NCI-H1694 treated with DMSO at 0.1 percent for 48 hours (cell line): ENCODE measurements at regions not wholly inside any gene's neighbourhood (a gene's known extent, or its start where the extent isn't known, plus 50 kb on each side); places are given as distances from the start of the nearest gene placed in this dataset.

ENCODE experiments used
- DNase-seq: peaks from one replicate; lab custom pipeline; 2025; lab: John Stamatoyannopoulos, UW

GRCh38 chr20:60695226-60696000 is 556.6 kb upstream of the CDH4 start:
- no peak for DNase-seq

- no peak for DNase-seq
Measured at GRCh38 chr20:60697252-60697651, 554.8 kb upstream of the CDH4 start.

- no peak for DNase-seq
Measured at GRCh38 chr20:60700728-60701127, 551.3 kb upstream of the CDH4 start.

GRCh38 chr20:60704147-60704546 is 547.9 kb upstream of the CDH4 start:
- DNase-seq: no peak

GRCh38 chr20:60713396-60713795 is 538.7 kb upstream of the CDH4 start:
- DNase-seq: no peak

- no peak for DNase-seq
Measured at GRCh38 chr20:60715172-60715571, 536.9 kb upstream of the CDH4 start.

GRCh38 chr20:60718743-60719480 is 533.1 kb upstream of the CDH4 start:
- no peak for DNase-seq

- DNase-seq: no peak
Measured at GRCh38 chr20:60725311-60725906, 526.7 kb upstream of the CDH4 start.

- no peak for DNase-seq
Measured at GRCh38 chr20:60727425-60727824, 524.6 kb upstream of the CDH4 start.

- DNase-seq: no peak
Measured at GRCh38 chr20:60728705-60729104, 523.4 kb upstream of the CDH4 start.

GRCh38 chr20:60729135-60729900 is 522.7 kb upstream of the CDH4 start:
- DNase-seq: no peak

- DNase-seq: no peak
Measured at GRCh38 chr20:60732322-60732721, 519.7 kb upstream of the CDH4 start.

- no peak for DNase-seq
Measured at GRCh38 chr20:60748086-60748485, 504.0 kb upstream of the CDH4 start.

GRCh38 chr20:60749804-60750602 is 502.1 kb upstream of the CDH4 start:
- no peak for DNase-seq

GRCh38 chr20:60750909-60751308 is 501.2 kb upstream of the CDH4 start:
- no peak for DNase-seq

GRCh38 chr20:60751826-60752225 is 500.2 kb upstream of the CDH4 start:
- DNase-seq: no peak

GRCh38 chr20:60752741-60753420 is 499.2 kb upstream of the CDH4 start:
- no peak for DNase-seq

- DNase-seq: no peak
Measured at GRCh38 chr20:60754856-60755255, 497.2 kb upstream of the CDH4 start.

- no peak for DNase-seq
Measured at GRCh38 chr20:60759651-60760050, 492.4 kb upstream of the CDH4 start.

- no peak for DNase-seq
Measured at GRCh38 chr20:60760256-60761000, 491.6 kb upstream of the CDH4 start.
